ENCODE measurements at regions not wholly inside any gene's neighbourhood (a gene's known extent, or its start where the extent isn't known, plus 50 kb on each side); places are given as distances from the start of the nearest gene placed in this dataset.
"Not testable (repeated sequence)": the region's sequence is repeated elsewhere in the genome, so short reads cannot be mapped to it uniquely, and the experiment has no call there.

DNA sequence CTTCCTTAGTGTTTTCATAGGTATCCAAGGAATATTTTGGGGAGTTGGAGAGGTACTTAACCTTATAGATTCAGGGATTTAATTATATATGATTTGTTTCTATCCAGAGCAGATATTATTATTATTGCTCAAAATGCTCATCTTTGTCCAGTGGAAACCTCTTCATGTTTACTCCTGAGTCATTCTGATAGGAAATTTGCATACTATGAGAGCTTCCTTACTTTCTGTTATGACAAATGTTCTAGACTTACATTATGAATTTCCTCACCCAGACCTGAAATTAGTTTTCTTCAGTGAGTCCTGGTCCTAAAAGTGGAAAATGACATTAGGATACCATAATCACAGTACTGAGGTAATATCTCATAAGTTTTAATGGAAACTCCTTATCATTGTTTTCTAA lies 57.5 kb upstream of the PLPPR5 start:
- no peak for DNase-seq

DNA sequence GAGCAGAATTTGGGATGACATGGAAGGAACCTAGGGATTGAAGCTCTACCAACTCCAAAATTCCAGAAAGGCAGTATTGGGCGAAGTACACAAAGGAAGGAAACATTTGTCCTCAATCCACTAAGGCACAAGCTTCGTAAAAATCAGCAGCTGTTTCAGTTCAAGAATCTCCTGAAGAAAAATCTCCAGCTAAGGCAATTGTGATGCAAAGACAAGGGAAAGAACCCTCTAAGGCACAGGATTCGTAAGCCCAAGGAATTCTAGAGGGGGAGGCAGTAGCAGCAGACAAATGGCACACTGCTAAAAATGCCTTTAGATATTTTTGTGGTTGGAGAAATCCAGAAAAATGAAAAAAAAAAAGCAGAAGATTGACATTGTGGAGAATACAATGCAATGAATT lies 64.5 kb upstream of the PLPPR5 start:
- no peak for DNase-seq

DNA sequence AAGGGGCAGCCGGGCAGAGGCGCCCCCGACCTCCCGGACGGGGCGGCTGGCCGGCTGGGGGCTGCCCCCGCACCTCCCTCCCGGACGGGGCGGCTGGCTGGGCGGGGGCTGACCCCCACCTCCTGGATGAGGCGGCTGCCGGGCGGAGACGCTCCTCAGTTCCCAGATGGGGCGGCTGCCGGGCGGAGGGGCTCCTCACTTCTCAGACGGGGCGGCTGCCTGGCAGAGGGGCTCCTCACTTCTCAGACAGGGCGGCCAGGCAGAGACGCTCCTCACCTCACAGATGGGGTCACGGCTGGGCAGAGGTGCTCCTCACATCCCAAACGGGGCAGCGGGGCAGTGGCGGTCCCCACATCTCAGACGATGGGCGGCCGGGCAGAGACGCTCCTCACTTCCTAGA lies 73.9 kb upstream of the PLPPR5 start:
- not testable (repeated sequence) for DNase-seq

DNA sequence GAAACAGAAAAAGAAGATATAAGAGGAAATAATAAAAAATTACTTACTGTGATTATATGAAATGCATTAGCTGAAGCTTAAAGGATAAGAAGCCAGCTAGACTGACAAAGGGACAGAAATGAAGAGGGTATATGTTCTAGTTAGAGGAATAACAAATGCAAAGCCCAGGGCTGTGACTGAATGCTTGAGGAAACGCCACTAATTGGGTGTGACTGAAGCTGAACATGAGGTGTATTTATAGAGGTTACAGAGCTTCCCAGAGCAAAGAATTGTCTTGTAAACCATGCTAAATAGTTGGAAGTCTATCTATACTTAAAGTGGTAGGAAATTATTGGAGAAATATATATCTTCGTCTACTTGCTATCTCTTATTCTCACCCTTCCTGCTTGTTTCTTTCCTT lies 77.7 kb upstream of the PLPPR5 start:
- no peak for DNase-seq

DNA sequence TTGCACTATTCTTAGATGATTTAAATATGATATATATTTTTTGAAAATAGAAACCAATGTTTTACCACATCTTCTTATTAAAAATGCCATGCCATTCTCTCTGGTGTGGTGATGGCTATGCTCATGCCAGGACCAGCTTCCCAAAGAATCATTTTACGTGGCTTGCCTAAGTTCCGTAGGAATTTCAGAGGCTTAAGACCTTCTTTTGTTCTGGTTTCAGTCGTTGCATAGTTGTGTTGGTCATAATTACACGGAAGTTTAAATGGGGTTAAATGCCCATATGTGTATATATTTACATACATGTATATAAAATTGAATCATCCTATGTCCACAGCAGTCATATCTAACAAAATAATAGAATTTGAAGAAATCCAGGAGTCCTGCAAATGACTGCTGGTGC lies 78.7 kb upstream of the PLPPR5 start:
- DNase-seq = no peak

GRCh38 chr1:99084562-99084961 lies 79.9 kb upstream of the PLPPR5 start:
- DNase-seq = no peak

- no peak for DNase-seq
Measured at GRCh38 chr1:99086057-99086456, 81.4 kb upstream of the PLPPR5 start.

DNA sequence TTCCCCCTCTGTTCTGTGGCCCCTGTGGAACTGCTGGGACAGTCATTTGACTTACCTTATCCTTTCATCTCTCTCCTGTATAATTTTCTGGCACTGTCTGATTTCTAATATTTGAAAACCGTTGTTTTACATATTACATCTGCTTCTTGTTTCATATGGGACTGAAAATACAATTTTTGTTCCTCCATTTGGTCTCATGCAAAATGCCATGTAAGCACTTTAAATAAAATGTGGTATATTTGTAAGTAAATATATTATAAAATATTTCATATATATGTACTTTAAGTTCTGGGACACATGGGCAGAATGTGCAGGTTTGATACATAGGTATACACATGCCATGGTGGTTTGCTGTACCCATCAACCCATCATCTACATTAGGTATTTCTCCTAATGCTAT lies 93.9 kb upstream of the PLPPR5 start:
- no peak for DNase-seq

- DNase-seq = no peak
Measured at GRCh38 chr1:99106274-99106673, 101.6 kb upstream of the PLPPR5 start.

- no peak for DNase-seq
Measured at GRCh38 chr1:99107680-99108079, 103.0 kb upstream of the PLPPR5 start.

DNA sequence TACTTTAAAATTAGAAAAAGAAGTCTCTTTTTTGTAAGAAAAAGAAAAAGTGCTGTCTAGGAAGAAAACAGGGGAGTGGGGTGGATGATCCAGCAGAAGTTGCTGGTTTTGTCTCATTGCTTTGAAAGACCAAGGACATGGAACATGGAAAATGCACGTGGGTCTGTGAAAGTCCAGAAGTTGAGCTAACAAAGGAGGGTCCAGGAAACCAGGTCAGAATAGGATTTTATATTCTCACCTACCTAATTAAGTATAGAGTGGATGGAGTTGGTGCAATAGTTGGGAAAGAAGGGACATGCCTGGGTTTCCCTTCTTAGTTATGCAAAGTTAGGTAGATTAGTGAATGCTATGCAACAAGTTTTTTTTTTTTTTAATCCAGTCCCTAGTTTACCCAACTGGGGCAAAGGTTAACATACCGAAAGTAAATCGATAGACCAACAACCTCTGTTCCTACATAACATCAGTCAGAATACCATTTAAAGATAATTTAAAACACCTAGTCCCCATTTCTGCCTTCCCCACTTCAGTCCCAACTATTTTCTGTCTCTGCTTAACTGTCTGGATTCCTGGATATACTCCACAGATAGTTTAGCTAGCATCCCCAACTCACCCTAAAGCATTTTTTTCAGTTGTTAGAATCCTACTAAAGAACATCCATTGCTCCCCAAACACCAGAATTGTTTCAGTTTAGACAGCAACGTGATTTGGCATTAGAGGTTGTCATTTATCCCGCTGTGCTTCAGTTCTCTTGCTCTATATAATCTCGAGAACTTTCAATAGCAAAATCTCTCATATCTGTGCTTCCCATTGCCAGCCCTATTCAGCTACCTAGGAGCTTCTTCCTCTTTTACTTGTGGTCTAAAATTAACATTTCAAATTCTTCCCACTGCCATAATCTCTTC lies 105.7 kb upstream of the PLPPR5 start:
- no peak for DNase-seq

- DNase-seq = no peak
Measured at GRCh38 chr1:99115231-99115630, 110.6 kb upstream of the PLPPR5 start.

- no peak for DNase-seq
Measured at GRCh38 chr1:99119188-99119587, 114.5 kb upstream of the PLPPR5 start.

DNA sequence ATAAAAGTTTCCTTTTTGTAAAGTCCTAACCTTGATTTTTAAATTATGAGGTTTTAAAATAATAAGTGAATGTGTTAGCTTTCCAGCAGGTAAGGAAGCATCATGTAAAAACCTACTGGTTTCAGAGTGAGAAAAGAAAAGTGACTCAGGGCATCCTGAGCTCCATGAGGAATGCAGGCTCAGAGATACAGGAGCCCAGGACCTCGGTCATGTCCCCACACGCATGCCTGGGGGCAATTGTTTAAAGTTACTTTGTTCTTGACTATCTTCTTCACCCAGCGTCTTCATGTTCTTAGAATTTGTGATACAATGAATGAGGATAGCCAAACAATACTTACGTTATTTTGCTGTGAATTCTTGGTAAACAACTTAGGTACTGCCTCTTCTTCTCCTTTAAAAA lies 117.4 kb upstream of the PLPPR5 start:
- no peak for DNase-seq

DNA sequence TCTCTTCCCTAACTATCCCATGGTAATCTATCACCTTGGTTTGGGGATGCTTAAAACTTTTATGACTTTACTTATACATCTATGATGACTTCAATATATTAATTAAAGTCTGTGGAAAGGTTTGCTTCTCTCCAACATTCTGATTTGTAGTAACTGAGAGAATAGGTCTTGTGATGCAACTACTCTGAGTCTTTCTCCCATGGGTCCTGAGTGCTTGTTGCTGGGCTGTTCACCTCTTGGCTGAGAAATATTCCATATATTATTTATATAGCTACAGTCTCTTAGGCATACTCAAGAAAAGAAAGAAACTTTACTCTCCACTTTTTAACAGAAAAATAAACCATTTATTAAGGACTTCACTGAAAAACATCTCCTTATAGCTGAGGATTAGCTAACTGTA lies 119.3 kb upstream of the PLPPR5 start:
- no peak for DNase-seq

DNA sequence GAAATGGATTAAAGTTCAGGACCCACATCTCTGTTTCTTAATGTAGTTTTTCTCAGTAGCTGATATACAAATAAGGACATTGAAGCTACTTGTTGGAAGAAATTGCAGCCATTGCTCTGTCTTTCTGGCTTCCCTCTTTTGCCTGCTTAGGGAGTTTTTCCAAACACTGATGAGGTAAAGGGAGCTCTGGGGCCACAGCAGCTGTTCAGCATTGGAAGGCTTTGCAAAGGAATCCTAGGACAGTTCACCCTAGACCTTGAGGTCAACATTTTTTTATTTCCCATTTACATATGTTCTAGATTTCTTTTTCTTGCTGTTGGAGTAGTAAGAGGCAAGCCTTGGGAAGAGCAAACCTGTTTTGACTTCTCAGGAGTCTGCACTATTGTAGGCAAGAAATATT lies 126.9 kb upstream of the PLPPR5 start:
- DNase-seq = no peak

DNA sequence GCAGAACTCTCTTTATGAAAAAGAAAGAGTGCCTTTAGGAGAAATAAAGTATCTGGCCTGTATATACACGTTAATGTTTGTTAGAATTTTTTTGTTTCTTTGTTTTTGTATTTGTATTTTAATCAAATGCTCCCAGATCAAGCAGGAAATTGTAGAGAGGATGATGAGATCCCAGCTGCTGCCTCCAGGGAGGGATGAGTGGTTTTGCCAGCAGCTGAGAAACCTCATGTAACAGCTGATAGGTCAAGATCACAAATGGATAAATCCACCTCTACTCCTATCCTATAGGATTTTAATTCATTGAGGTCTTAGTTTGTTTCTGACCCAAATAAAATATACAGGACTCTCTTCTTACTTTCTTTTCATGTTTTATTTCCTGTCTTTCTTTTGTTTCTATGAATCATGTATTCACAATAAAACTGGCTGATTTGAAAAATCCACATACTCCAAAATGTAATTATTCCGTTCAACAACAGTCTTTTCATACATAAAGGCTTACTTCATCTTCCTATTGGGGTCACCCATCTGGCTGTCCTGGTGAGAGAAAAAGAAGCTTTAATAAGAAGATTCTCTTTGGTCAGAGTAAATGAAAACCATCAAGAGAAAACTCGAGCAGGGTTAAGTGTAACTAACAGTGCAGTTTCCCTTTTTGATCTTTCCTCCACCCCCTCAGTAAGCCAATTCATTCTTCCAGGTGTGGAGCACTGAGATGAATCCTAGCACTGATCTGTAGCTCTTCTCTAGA lies 129.3 kb upstream of the PLPPR5 start:
- DNase-seq = no peak

- DNase-seq = no peak
Measured at GRCh38 chr1:99137554-99138206, 126.6 kb upstream of the PLPPR4 start.

GRCh38 chr1:99139876-99140275 lies 124.4 kb upstream of the PLPPR4 start:
- no peak for DNase-seq

DNA sequence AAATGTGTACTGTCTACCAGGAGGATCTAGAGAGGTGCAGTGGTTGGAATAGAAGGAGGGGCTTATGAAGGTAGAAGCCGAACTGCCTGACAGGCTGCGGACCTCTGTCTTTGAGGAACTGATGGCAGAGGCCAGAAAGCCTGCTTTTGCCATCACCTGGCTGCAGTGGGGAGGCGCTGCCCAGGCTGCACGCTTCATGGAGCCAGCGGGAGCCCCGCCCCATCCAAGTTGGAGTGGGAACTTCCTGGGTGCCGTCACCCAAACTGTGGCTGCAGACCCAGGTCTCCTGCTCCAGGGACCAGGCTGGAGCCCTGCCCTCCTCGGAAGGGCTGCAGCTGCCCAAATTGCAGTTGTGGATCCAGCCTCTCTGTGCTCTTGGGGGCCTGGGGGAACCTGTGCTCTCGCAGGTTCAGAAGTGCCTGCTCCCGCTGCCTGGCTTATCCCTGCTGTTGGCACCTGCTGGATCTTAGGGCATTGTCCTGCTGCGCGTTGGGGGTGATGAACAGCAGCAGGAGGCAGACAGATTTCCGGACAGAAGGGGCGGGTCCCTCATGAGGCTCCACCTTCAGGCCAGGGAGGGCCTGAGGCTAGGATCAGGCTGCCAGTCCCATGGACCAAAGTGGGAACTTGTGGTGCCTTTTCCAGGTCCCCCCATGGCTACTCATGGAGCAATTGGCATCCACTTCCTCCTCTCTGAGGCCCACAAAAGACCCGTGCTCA lies 118.0 kb upstream of the PLPPR4 start:
- DNase-seq = no peak

GRCh38 chr1:99149952-99150351 lies 114.3 kb upstream of the PLPPR4 start:
- no peak for DNase-seq

DNA sequence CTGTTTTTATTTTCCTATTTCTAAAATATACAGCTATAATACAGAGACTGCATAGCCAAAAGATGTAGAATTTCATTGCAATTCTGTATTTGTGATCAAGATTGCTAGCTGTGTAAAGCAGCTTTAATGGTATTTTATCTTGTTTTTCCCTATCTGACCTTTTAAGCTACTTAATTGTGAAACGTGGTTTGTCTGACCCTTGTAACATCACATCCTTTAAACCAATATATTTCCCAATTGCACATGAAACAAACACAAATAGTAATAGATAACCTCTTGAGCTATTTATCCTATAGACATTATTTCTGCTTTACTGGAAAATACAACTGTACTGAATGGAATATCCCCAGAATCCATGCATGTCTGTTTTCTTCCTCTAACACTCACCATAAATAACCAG lies 112.2 kb upstream of the PLPPR4 start:
- DNase-seq = no peak

DNA sequence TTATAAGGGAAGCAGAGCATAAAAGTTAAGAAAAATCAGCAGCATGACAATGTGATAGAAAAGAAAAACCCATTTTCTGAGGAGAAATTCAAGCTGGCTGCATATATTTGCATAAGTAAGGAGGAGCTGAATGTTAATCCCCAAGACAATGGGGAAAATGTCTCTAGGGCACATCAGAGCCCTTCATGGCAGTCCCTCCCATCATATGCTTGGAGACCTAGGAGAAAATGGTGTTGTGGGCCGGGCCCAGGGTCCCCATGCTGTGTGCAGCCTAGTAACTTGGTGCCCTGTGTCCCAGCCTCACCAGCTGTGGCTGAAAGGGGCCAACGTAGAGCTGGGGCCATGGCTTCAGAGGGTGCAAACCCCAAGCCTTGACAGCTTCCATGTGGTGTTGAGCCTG lies 100.6 kb upstream of the PLPPR4 start:
- DNase-seq = no peak

All from NCI-H1930 (cell line).